NCI-H446 (cell line): ENCODE measurements at regions not wholly inside any gene's neighbourhood (a gene's known extent, or its start where the extent isn't known, plus 50 kb on each side); places are given as distances from the start of the nearest gene placed in this dataset.
A peak's percentile ranks its signal among the peaks of the same experiment; 100 is the strongest.

Experiments used
- DNase-seq, 2 experiments: peaks; one replicate each; lab custom pipeline; 2025; lab: John Stamatoyannopoulos, UW

GRCh38 chr11:104830508-104830907, 67.8 kb downstream of the CASP12 start:
- no peak for DNase-seq

- peak in 1 of 2 experiments; percentile 15 for DNase-seq
Observed at GRCh38 chr11:104830080-104830479, 68.2 kb downstream of the CASP12 start.

- DNase-seq: no peak
Observed at GRCh38 chr11:104826772-104827171, 71.5 kb downstream of the CASP12 start.

GRCh38 chr11:104823657-104824056, 74.6 kb downstream of the CASP12 start:
- DNase-seq: peak in 1 of 2 experiments; percentile 12

GRCh38 chr11:104820431-104820830, 77.8 kb downstream of the CASP12 start:
- DNase-seq: peak in 1 of 2 experiments; percentile 32

GRCh38 chr11:104819603-104820002, 78.7 kb downstream of the CASP12 start:
- no peak for DNase-seq

GRCh38 chr11:104819107-104819506, 79.2 kb downstream of the CASP12 start:
- DNase-seq: peak in 1 of 2 experiments; percentile 64

- peak in 1 of 2 experiments; percentile 30 for DNase-seq
Observed at GRCh38 chr11:104817973-104818372, 80.3 kb downstream of the CASP12 start.

- DNase-seq: no peak
Observed at GRCh38 chr11:104813532-104813931, 84.7 kb downstream of the CASP12 start.

GRCh38 chr11:104812103-104812788, 86.0 kb downstream of the CASP12 start:
- peak; percentile 72 to 96 for DNase-seq

GRCh38 chr11:104803776-104804175, 94.5 kb downstream of the CASP12 start:
- DNase-seq: no peak

GRCh38 chr11:104799251-104799650, 99.0 kb downstream of the CASP12 start:
- no peak for DNase-seq

- DNase-seq: no peak
Observed at GRCh38 chr11:104798789-104799188, 99.5 kb downstream of the CASP12 start.

GRCh38 chr11:104796301-104796700, 102.0 kb downstream of the CASP12 start:
- DNase-seq: no peak

GRCh38 chr11:104795501-104796213, 102.6 kb downstream of the CASP12 start:
- DNase-seq: no peak

- DNase-seq: no peak
Observed at GRCh38 chr11:104792861-104793260, 105.4 kb downstream of the CASP12 start.

GRCh38 chr11:104791896-104792295, 106.4 kb downstream of the CASP12 start:
- no peak for DNase-seq

- DNase-seq: no peak
Observed at GRCh38 chr11:104784684-104785460, 113.4 kb downstream of the CASP12 start.

GRCh38 chr11:104783241-104783640, 115.0 kb downstream of the CASP12 start:
- no peak for DNase-seq

GRCh38 chr11:104782377-104782754, 115.9 kb downstream of the CASP12 start:
- DNase-seq: no peak

- DNase-seq: no peak
Observed at GRCh38 chr11:104781719-104782376, 116.4 kb downstream of the CASP12 start.

- no peak for DNase-seq
Observed at GRCh38 chr11:104781037-104781436, 117.2 kb downstream of the CASP12 start.
